HL-60 (cell line): ENCODE measurements at regions not wholly inside any gene's neighbourhood (a gene's known extent, or its start where the extent isn't known, plus 50 kb on each side); places are given as distances from the start of the nearest gene placed in this dataset.

Experiments
- TF ChIP-seq, protein P1 (sequence below): IDR thresholded peaks from one replicate; pipeline ENCODE4 v1.5.1; 2011; ENCODE audit warnings: low read length, control low read depth, inconsistent platforms; ENCODE audit not compliant: insufficient read depth
- TF ChIP-seq, protein P2 (sequence below): IDR thresholded peaks from 2 replicates; pipeline ENCODE4 v1.6.1; 2012; ENCODE audit warnings: low read depth; ENCODE audit not compliant: insufficient replicate concordance

DNA sequence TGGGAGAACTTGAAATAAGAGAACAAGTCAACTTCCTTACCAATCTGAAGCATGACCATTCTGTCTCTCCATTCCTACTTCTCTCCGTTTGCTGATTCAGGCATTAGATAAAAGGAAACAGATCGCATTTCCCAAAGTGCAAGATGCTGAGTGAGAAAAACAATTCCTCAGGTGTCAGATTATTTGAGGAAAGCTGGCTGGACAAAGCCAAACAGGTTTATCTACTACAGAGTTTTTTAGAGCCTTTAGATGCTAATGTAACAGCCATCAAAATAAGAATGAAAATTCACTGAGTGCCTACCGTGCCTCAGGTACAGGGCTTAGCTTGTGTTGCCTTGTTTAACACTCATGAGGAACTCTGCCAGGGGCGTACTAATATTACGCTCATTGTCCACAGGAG is 135.9 kb upstream of the MBL2 start:
- TF ChIP-seq, protein P1, sequence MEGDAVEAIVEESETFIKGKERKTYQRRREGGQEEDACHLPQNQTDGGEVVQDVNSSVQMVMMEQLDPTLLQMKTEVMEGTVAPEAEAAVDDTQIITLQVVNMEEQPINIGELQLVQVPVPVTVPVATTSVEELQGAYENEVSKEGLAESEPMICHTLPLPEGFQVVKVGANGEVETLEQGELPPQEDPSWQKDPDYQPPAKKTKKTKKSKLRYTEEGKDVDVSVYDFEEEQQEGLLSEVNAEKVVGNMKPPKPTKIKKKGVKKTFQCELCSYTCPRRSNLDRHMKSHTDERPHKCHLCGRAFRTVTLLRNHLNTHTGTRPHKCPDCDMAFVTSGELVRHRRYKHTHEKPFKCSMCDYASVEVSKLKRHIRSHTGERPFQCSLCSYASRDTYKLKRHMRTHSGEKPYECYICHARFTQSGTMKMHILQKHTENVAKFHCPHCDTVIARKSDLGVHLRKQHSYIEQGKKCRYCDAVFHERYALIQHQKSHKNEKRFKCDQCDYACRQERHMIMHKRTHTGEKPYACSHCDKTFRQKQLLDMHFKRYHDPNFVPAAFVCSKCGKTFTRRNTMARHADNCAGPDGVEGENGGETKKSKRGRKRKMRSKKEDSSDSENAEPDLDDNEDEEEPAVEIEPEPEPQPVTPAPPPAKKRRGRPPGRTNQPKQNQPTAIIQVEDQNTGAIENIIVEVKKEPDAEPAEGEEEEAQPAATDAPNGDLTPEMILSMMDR = no peak
- TF ChIP-seq, protein P2, sequence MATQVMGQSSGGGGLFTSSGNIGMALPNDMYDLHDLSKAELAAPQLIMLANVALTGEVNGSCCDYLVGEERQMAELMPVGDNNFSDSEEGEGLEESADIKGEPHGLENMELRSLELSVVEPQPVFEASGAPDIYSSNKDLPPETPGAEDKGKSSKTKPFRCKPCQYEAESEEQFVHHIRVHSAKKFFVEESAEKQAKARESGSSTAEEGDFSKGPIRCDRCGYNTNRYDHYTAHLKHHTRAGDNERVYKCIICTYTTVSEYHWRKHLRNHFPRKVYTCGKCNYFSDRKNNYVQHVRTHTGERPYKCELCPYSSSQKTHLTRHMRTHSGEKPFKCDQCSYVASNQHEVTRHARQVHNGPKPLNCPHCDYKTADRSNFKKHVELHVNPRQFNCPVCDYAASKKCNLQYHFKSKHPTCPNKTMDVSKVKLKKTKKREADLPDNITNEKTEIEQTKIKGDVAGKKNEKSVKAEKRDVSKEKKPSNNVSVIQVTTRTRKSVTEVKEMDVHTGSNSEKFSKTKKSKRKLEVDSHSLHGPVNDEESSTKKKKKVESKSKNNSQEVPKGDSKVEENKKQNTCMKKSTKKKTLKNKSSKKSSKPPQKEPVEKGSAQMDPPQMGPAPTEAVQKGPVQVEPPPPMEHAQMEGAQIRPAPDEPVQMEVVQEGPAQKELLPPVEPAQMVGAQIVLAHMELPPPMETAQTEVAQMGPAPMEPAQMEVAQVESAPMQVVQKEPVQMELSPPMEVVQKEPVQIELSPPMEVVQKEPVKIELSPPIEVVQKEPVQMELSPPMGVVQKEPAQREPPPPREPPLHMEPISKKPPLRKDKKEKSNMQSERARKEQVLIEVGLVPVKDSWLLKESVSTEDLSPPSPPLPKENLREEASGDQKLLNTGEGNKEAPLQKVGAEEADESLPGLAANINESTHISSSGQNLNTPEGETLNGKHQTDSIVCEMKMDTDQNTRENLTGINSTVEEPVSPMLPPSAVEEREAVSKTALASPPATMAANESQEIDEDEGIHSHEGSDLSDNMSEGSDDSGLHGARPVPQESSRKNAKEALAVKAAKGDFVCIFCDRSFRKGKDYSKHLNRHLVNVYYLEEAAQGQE = no peak
